Left lung (tissue), 4 donors: ENCODE measurements at regions not wholly inside any gene's neighbourhood (a gene's known extent, or its start where the extent isn't known, plus 50 kb on each side); places are given as distances from the start of the nearest gene placed in this dataset.
"Not testable (repeated sequence)": the region's sequence is repeated elsewhere in the genome, so short reads cannot be mapped to it uniquely, and the experiment has no call there.

Source experiments
- ATAC-seq: fragments of 200-7000 bp; cut with Tn5 transposase; one replicate; pipeline ENCODE4 v1.9.1; 2020; ENCODE audit warnings: moderate library complexity
- DNase-seq, 4 donors: peaks; one replicate each; pipeline ENCODE4 v3.0.0-alpha.2; 2013 to 2020
- H3K27ac ChIP-seq, 2 donors: fragments of 200-600 bp; sonication (generic) in 1 of 2; one replicate each; pipeline versions ENCODE4 v1.5.0 to v1.8.0; 2020 to 2021
- H3K27me3 ChIP-seq, 2 donors: fragments of 200-600 bp; sonication (generic) in 1 of 2; one replicate each; pipeline versions ENCODE4 v1.5.0 to v1.8.0; 2020 to 2021
- H3K36me3 ChIP-seq, 2 donors: fragments of 200-600 bp; sonication (generic) in 1 of 2; one replicate each; pipeline versions ENCODE4 v1.5.0 to v1.8.0; 2020 to 2021
- H3K4me1 ChIP-seq, 2 donors: fragments of 200-600 bp; one replicate each; pipeline ENCODE4 v1.8.0; 2021
- H3K4me3 ChIP-seq, 2 donors: fragments of 200-600 bp; sonication (generic) in 1 of 2; one replicate each; pipeline versions ENCODE4 v1.5.0 to v1.8.0; 2020 to 2021; ENCODE audit warnings: mild to moderate bottlenecking in 1 of 2
- H3K9me3 ChIP-seq, 2 donors: fragments of 200-600 bp; sonication (generic) in 1 of 2; one replicate each; pipeline versions ENCODE4 v1.5.0 to v1.8.0; 2020 to 2021
- CTCF ChIP-seq, 2 donors: fragments of 200-600 bp; sonication (generic) in 1 of 2; IDR thresholded peaks; one replicate each; pipeline versions ENCODE4 v1.5.0 to v1.8.0; 2021; ENCODE audit warnings: antibody characterized with exemption in 2 of 2
- intact Hi-C, 2 donors: fragments of 100-400 bp; cut with DNase I; formaldehyde crosslinking; loops; one replicate each; pipeline versions ENCODE4 v1.11.2 to v1.14.2; 2022
- donor health status: DM: no; HTN: yes; CAD: no.
- donor health status: DM: no; HTN: no; CAD: no.

DNA sequence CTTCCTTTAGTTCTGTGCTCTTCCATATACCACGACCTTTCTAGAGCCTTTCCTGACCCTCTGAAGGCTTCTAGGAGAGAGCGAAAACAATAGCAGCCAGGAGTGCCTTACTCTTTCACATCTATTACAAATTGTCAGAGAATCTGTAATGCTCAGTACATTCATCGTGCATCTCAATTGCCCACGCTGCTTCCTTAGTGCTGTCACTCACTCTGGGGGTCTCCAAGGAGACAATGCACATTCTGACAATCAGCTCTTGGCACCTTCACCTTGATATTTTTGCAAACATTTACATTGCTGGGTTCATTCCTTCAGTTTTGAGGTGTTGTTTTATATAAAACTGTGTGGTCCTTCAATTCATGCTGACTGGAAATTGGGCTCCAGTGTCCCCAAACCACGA lies 110.1 kb upstream of the GPR101 start:
- Histone ChIP-seq H3K4me3 (no peak overlapping the region), H3K36me3 (no peaks in the 10 kb centered on the region), H3K4me1 (no peaks in the 10 kb centered on the region), H3K27me3 (no peaks in the 10 kb centered on the region), H3K27ac (no peak overlapping the region), H3K9me3 (no peaks in the 10 kb centered on the region)
- intact Hi-C loops, result no loop called here
- no peak for TF ChIP-seq CTCF (IDR thresholded peaks at IDR 0.05)
- no peak for DNase-seq
- no peak for ATAC-seq

- H3K36me3 ChIP-seq, H3K27ac ChIP-seq, H3K4me1 ChIP-seq, H3K4me3 ChIP-seq, DNase-seq, ATAC-seq, H3K27me3 ChIP-seq, H3K9me3 ChIP-seq, intact Hi-C loops: not testable (repeated sequence)
Observed at GRCh38 chrX:137122651-137123050, 88.9 kb upstream of the GPR101 start.

- Histone ChIP-seq H3K27ac (no peak overlapping the region), H3K9me3 (peaks cover 0 to 2% of the 10 kb centered on the region in 2 donors), H3K36me3 (no peaks in the 10 kb centered on the region), H3K27me3 (no peaks in the 10 kb centered on the region), H3K4me1 (no peaks in the 10 kb centered on the region), H3K4me3 (no peak overlapping the region)
- ATAC-seq, result no peak
- DNase-seq, result no peak
- intact Hi-C loops, result no loop called here
- TF ChIP-seq CTCF (IDR thresholded peaks at IDR 0.05), result no peak
Observed at GRCh38 chrX:137119049-137119448, 85.3 kb upstream of the GPR101 start.

GRCh38 chrX:137118536-137118935 lies 84.7 kb upstream of the GPR101 start:
- no peak overlapping the region for H3K4me3 ChIP-seq
- H3K4me1 ChIP-seq, result no peaks in the 10 kb centered on the region
- H3K36me3 ChIP-seq, result no peaks in the 10 kb centered on the region
- peaks cover 0 to 2% of the 10 kb centered on the region in 2 donors for H3K9me3 ChIP-seq
- H3K27me3 ChIP-seq, result no peaks in the 10 kb centered on the region
- TF ChIP-seq CTCF (IDR thresholded peaks at IDR 0.05), result no peak
- ATAC-seq (no peak), DNase-seq (no peak)
- intact Hi-C loops, result no loop called here
- no peak overlapping the region for H3K27ac ChIP-seq

DNA sequence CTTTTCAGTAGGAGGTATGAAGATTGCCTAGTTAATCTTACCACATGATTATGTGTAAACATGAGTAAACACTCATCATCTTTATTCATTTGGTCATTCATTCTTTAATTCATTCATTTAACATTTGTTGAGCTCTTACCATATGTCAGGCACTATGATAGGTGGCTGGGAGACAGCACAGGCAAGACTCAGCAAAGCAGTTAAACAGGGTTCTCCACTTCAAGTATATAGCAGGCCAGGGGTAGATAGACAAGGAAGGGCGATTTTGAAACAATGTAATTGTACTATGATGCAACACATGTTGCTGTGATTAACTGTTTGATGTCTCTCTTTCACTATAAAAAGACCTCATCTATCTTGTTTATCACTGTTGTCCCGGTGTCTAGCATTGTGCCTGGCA lies 84.3 kb upstream of the GPR101 start:
- Histone ChIP-seq H3K27me3 (no peaks in the 10 kb centered on the region), H3K9me3 (peaks cover 0 to 2% of the 10 kb centered on the region in 2 donors), H3K27ac (no peak overlapping the region), H3K36me3 (no peaks in the 10 kb centered on the region), H3K4me1 (no peaks in the 10 kb centered on the region), H3K4me3 (no peak overlapping the region)
- no peak for TF ChIP-seq CTCF (IDR thresholded peaks at IDR 0.05)
- ATAC-seq (peak; percentile 54), DNase-seq (no peak)
- intact Hi-C loops, result no loop called here

GRCh38 chrX:137107877-137108276 lies 74.1 kb upstream of the GPR101 start:
- H3K9me3 ChIP-seq, DNase-seq, H3K27me3 ChIP-seq, H3K4me1 ChIP-seq, H3K4me3 ChIP-seq, intact Hi-C loops, H3K36me3 ChIP-seq, ATAC-seq, H3K27ac ChIP-seq: not testable (repeated sequence)
